ENCODE measurements at regions not wholly inside any gene's neighbourhood (a gene's known extent, or its start where the extent isn't known, plus 50 kb on each side); places are given as distances from the start of the nearest gene placed in this dataset.

DNA sequence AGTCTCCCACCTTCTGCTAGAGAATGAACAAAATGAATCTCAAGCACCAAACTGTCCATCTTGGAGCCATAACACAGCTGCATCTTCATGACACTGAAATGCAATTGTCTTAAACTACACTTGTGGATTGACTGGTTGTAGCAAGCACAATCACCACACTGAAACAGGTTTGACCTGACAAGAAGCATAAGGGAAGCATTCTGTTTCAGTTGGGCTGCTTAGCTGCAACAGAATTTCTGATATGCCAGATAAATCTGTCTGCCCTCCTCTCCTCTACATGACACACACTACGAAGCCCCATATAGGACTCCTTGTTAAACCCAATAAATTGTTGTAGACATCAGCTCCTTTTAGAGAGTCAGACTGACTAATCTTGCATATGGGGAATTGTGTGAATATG is 101.8 kb upstream of the NPY2R start:
- no peak for DNase-seq

DNA sequence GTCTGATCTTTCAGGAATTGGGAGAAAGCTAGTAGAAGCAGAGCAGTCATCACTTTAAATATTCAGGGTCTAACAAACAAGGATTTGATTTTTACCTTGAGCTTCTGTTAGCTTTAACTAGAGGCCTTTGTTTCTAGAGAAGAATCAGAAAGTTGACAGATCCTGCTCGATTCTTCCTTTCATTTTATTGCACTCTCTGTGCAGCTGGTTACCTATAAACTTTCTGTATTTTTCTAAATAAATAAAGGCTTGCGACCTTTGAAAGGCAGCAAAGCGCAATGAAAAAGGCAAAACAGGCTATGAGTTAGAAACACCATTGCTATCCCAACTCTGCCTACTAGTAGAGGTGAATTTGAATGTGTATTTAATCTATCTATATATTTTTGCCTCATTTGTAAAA is 101.4 kb upstream of the NPY2R start:
- DNase-seq: no peak

DNA sequence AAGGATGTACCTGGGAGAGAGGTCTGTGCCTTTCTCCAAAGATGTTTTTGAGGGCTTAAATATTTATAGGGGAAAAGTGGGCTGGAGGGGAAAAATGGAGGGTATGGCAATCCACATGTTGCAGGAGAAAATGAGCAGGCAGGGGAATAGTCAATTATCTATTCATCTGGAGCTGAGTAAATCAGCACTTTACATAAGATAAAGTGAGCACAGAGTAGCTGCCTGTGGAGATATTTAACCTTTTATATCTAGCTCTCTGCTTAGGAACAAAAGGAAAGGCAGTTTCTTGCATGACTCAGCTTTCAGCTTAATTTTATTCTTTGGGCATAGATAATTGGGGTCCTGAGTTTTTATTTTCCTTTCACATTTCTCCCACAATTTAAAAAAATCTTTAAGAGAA is 93.6 kb upstream of the NPY2R start:
- DNase-seq: no peak

DNA sequence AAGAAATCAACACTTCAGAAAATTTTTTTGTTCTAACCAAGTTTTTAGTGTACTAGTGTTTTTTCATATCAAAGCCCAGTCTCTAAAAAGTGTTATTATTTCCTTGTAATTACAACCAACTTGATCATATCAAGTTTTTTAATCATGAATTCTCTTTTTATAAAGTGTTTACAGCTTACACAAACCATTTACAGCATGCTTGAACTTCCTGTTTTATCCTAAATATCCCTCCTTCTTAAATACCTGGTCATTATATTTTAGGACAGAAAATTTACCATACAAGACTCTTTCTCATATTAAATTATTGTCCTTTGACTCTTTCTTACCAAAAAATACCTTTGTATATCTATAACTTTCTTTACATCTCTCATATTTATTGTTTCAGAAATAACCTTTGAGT is 89.4 kb upstream of the NPY2R start:
- no peak for DNase-seq

DNA sequence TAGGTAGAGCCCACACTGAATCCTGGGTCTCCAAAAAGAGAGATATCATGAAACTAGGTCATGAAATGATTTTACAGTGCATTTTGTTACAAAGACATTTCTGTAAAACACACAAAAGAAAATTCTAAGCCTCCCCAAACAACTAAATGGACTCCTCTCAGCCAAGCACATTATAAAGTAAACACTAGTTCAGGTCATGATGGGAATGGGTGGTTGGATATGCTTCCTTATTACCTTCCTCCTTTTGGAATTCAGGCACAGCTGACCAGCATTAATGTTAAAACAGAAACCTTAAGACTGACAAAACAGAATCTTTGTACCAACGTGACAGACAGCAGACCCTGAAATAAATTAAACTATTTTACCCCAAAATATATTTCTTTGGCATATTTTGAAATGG is 87.9 kb upstream of the NPY2R start:
- no peak for DNase-seq

DNA sequence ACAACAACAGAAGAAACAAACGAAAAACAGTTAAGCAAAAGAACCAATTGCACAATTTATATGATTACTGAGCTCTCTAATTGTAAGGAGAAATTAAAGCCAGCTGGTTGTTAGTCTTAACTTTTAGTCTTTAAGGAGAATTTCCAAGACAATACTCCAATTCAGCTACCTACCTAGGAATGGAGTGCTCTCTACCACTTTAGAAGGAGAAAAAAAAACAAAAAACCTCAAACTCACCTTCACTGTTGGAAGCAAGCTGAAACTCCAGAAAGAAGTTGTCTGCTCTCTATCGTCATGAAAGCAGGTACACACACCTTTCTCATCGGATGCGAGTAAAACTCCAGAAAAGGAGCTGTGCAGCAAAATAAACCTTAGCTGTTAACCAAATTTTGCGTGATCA is 86.1 kb upstream of the NPY2R start:
- DNase-seq: no peak

DNA sequence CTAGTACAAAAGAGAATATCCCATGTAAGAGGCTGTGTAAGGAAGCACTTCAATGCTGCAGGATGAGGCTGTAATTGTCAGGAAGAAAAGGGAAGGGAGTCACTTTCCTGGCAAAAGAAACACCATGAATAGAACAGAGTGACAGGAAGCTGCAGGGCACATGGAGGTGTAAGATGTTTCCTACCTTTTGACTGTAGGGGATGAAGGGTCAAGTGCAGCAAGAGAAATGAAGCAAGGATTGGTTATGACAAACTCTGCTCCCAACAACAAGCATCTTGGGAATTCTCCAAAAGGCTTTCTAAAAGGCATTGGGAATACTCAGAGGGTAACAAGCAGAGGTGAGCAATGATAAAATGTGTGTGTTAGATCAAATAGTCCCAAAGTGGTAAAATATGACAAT is 74.3 kb upstream of the NPY2R start:
- DNase-seq: no peak

DNA sequence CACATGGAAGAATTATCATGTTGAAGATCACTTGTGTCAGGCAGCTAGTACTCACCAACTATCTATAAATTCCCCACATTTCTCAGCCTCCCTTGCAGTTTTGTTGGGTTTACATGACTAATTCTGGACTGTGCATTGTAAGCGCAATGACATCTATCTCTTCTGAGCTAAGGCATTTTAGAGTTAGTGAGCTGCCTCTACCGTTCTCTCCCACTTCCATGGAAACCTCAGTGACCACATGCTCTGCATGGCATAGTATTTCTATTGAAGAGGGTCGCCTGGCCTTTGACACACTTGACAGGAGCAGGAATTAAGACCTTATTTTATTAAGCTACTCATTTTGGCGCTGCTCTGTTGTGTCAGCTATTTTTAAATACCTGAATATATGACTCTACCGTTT is 67.5 kb upstream of the NPY2R start:
- no peak for DNase-seq

DNA sequence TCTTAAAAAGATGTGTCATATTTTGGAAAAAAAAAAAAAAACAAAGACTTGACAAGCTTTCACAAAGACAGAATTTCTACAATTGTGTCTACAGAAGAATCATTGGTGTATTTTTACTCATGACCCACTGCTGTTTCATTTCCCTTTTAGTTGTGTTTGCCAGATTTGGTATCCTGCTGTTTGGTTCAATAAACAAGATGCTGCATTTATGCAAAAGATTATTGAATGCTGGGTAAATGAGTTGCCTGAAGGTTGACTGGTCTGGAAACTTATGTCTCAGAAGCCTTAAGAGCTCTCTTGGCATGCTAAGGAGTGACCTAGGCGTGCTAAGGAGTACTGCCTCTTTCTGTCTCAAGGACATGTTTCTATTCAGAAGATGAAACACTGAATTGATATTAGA is 64.9 kb upstream of the NPY2R start:
- DNase-seq: no peak

All from C1 segment of cervical spinal cord (tissue), 14 donors.